SK-N-SH (cell line): ENCODE measurements at regions not wholly inside any gene's neighbourhood (a gene's known extent, or its start where the extent isn't known, plus 50 kb on each side); places are given as distances from the start of the nearest gene placed in this dataset.

Source experiments
- CHD2 ChIP-seq: fragments of 150-350 bp; IDR thresholded peaks from 2 replicates; pipeline ENCODE4 v1.6.1; 2018; ENCODE audit warnings: low read length; ENCODE audit not compliant: partially characterized antibody
- CTCF ChIP-seq: fragments of 200-600 bp; sonication (generic); IDR thresholded peaks from 2 replicates; pipeline ENCODE4 v1.6.1; 2017; ENCODE audit warnings: antibody characterized with exemption, mild to moderate bottlenecking, moderate library complexity
- IRF3 ChIP-seq: fragments of 150-350 bp; IDR thresholded peaks from 2 replicates; pipeline ENCODE4 v1.6.1; 2016; ENCODE audit warnings: mild to moderate bottlenecking, low read depth, low read length

- no peak for TF ChIP-seq CTCF
- no peak for TF ChIP-seq CHD2
- no peak for TF ChIP-seq IRF3
Measured at GRCh38 chr2:186209532-186209931, 276.5 kb upstream of the ZC3H15 start.
